LNCAP (cell line): ENCODE measurements at regions not wholly inside any gene's neighbourhood (a gene's known extent, or its start where the extent isn't known, plus 50 kb on each side); places are given as distances from the start of the nearest gene placed in this dataset.

ENCODE experiments used
- TF ChIP-seq, protein P1 (sequence below): fragments of 450-650 bp; IDR thresholded peaks from 2 replicates; pipeline ENCODE4 v1.5.1; 2017; ENCODE audit warnings: mild to moderate bottlenecking

DNA sequence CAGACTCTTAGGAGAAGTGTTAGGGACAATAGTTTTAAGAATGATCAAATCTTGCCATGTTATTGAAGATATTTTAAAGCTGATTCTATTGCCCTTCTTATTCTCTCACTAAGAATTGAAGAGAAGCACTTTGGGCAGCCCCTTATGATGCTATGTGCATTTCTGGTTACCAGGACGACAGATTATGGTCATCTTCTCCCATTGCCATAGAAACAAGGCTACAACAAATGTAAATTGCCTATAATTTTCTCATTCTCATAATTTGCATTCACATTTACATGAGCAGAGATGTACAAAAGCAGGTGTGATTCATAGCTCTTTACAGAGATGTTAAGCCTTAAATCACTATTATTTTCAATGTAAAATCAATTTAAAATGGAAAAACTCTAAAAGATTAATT is 137.3 kb upstream of the PCDH9 start:
- TF ChIP-seq, protein P1, sequence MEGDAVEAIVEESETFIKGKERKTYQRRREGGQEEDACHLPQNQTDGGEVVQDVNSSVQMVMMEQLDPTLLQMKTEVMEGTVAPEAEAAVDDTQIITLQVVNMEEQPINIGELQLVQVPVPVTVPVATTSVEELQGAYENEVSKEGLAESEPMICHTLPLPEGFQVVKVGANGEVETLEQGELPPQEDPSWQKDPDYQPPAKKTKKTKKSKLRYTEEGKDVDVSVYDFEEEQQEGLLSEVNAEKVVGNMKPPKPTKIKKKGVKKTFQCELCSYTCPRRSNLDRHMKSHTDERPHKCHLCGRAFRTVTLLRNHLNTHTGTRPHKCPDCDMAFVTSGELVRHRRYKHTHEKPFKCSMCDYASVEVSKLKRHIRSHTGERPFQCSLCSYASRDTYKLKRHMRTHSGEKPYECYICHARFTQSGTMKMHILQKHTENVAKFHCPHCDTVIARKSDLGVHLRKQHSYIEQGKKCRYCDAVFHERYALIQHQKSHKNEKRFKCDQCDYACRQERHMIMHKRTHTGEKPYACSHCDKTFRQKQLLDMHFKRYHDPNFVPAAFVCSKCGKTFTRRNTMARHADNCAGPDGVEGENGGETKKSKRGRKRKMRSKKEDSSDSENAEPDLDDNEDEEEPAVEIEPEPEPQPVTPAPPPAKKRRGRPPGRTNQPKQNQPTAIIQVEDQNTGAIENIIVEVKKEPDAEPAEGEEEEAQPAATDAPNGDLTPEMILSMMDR: no peak

DNA sequence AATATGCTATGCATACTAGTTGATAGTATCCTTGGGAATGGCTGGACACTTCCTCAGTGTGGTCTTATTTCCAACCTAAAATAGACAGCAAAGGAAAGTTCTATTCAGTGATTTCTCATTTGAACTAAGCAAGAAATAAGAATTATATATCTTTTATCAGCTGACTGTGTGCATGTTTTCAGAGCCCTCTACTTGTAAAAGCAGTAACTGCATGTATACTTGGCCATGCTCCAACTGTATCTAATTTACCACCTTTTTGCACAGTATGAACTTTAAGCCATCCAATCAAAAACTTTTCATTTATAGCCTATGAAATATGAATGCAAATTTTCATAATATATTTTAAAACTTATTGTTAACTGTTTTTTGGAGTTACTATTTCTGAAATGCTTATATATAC is 136.4 kb upstream of the PCDH9 start:
- TF ChIP-seq, protein P1: no peak

GRCh38 chr13:67355812-67356476 is 125.8 kb upstream of the PCDH9 start:
- TF ChIP-seq, protein P1: no peak

DNA sequence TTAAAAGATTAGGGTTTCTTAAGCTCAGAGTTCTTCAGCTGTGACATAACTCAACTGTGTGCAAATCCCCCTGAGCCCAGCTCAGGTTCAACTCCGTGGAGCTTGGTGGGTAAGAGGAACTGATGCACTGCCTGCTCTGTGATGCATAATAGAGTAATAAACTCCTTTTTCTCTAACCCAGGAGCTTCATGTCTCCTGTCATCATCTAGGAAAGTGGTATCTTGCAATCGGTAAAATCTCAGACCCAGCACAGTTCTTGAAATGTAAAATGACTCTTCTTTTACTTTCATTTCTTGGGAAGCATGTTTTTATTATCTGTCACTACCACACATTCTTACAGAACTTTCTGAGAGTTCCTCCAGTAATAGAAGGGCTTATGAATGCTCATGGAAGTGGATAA is 123.8 kb upstream of the PCDH9 start:
- TF ChIP-seq, protein P1: no peak

DNA sequence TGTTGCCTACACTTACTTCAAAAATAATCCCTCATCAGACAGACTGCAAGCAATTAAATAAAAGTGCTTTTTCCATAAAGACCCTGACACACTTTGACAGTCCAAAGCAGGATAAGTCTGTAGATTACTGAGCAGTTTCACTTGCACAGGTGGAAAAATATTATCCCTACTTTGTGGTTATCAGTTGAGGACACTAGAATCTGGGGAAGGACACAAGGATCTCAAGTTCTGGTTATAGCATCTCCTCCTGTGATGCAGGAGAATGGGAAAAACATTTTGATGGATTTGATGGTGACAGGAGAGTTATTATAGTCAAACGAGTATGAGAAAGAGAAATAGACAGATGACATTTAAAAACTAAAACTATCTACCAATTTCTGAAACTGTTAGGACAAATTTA is 122.9 kb upstream of the PCDH9 start:
- TF ChIP-seq, protein P1: no peak

- TF ChIP-seq, protein P1: no peak
These were observed 121.8 kb upstream of the PCDH9 start for GRCh38 chr13:67351909-67352308.

DNA sequence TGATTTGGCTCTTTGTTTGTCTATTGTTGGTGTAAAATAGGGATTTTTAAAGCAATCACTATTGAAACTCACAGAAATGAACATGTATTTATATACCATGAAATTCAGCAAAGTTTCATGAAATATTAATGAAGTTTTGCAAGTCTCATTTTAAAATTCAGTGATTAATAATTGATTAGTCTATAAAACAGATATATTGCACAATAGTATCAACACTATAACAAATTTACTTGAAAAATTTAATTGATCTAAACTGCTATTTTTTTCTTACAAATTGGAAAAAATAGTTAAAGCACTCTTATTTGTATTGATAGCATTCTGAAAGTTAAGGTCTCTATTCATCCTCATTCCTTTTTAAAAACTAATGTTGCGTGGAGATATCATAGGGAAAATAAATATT is 121.0 kb upstream of the PCDH9 start:
- TF ChIP-seq, protein P1: no peak

- TF ChIP-seq, protein P1: no peak; the same call in 1 of the 2 replicates
These were observed 113.6 kb upstream of the PCDH9 start for GRCh38 chr13:67343777-67344176.
